NCI-H345 (cell line): ENCODE measurements at regions not wholly inside any gene's neighbourhood (a gene's known extent, or its start where the extent isn't known, plus 50 kb on each side); places are given as distances from the start of the nearest gene placed in this dataset.

ENCODE experiments used
- DNase-seq: peaks from one replicate; lab custom pipeline; 2025; lab: John Stamatoyannopoulos, UW

- no peak for DNase-seq
These were observed 1101.7 kb upstream of the GHITM start for GRCh38 chr10:83037653-83038052.

- no peak for DNase-seq
These were observed 1100.7 kb upstream of the GHITM start for GRCh38 chr10:83038631-83039030.

- no peak for DNase-seq
These were observed 1093.6 kb upstream of the GHITM start for GRCh38 chr10:83045731-83046130.

- DNase-seq: no peak
These were observed 1088.5 kb upstream of the GHITM start for GRCh38 chr10:83050815-83051214.

GRCh38 chr10:83062871-83063270 is 1076.4 kb upstream of the GHITM start:
- DNase-seq: no peak

- no peak for DNase-seq
These were observed 1065.8 kb upstream of the GHITM start for GRCh38 chr10:83073472-83073871.

- no peak for DNase-seq
These were observed 1064.1 kb upstream of the GHITM start for GRCh38 chr10:83075016-83075814.

GRCh38 chr10:83075815-83076355 is 1063.4 kb upstream of the GHITM start:
- DNase-seq: no peak

- no peak for DNase-seq
These were observed 1062.9 kb upstream of the GHITM start for GRCh38 chr10:83076443-83076842.

GRCh38 chr10:83078160-83078559 is 1061.1 kb upstream of the GHITM start:
- DNase-seq: no peak

GRCh38 chr10:83078645-83079044 is 1060.7 kb upstream of the GHITM start:
- DNase-seq: no peak

GRCh38 chr10:83083831-83084230 is 1055.5 kb upstream of the GHITM start:
- DNase-seq: no peak

- no peak for DNase-seq
These were observed 1050.0 kb upstream of the GHITM start for GRCh38 chr10:83089335-83089734.

- no peak for DNase-seq
These were observed 1034.7 kb upstream of the GHITM start for GRCh38 chr10:83104616-83105015.

GRCh38 chr10:83108565-83109333 is 1030.6 kb upstream of the GHITM start:
- no peak for DNase-seq

- no peak for DNase-seq
These were observed 1020.0 kb upstream of the GHITM start for GRCh38 chr10:83119346-83119745.

GRCh38 chr10:83122336-83122735 is 1017.0 kb upstream of the GHITM start:
- DNase-seq: no peak

GRCh38 chr10:83127942-83128575 is 1011.2 kb upstream of the GHITM start:
- no peak for DNase-seq

- DNase-seq: no peak
These were observed 998.5 kb upstream of the GHITM start for GRCh38 chr10:83140811-83141210.

GRCh38 chr10:83142074-83142563 is 997.2 kb upstream of the GHITM start:
- no peak for DNase-seq

GRCh38 chr10:83144461-83144860 is 994.8 kb upstream of the GHITM start:
- DNase-seq: no peak

- DNase-seq: no peak
These were observed 985.6 kb upstream of the GHITM start for GRCh38 chr10:83153714-83154113.
